GM18858 (cell line): ENCODE measurements at regions not wholly inside any gene's neighbourhood (a gene's known extent, or its start where the extent isn't known, plus 50 kb on each side); places are given as distances from the start of the nearest gene placed in this dataset.
"Not testable (repeated sequence)": the region's sequence is repeated elsewhere in the genome, so short reads cannot be mapped to it uniquely, and the experiment has no call there.

ENCODE experiments used
- ATAC-seq: cut with Tn5 transposase; IDR thresholded peaks from one replicate; pipeline ENCODE4 v1.9.1; 2021; ENCODE audit not compliant: unreplicated experiment

DNA sequence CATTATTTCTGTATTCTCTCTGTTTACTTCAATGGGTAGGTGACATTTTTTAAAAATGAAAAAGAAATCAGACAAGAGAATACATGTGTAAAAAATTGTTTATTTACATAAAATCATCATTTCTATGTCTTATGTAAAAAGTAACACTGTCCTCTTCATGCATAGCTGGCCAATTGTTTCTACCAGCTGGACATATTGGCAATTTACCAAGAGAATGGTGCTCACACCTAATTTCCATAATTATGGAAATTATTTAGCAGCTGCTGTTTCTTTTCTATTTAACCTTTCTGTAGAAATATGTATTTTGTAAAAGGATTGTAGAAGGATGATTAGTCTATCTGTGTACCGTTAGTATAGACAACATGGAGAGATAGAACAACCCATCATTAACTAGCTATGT lies 791.9 kb downstream of the TRIB2 start:
- no peak for ATAC-seq

GRCh38 chr2:13515254-13515653 lies 798.5 kb downstream of the TRIB2 start:
- ATAC-seq = no peak

GRCh38 chr2:13522096-13522495 lies 805.4 kb downstream of the TRIB2 start:
- ATAC-seq = no peak

- peak; percentile 89 for ATAC-seq
Observed at GRCh38 chr2:13522917-13523821, 806.4 kb downstream of the TRIB2 start.

DNA sequence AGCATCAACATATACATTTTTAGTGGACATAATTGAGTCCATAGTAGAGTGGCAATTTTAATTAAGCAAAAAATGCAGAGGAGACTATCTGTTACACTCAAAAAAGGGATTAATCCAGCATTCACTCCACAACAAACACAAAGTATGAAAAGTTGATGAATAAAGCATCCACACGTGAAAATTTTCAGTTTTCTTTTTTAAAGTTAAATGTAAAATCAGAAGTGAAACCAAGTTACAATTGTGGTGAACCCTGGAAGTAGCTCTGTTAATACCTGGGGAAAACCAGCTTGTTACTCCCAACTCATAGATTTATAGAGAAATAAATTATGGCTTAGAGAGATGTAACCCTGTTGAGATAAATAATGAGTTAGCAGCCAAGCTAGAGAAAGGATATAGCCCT lies 807.8 kb downstream of the TRIB2 start:
- peak; percentile 24 for ATAC-seq

DNA sequence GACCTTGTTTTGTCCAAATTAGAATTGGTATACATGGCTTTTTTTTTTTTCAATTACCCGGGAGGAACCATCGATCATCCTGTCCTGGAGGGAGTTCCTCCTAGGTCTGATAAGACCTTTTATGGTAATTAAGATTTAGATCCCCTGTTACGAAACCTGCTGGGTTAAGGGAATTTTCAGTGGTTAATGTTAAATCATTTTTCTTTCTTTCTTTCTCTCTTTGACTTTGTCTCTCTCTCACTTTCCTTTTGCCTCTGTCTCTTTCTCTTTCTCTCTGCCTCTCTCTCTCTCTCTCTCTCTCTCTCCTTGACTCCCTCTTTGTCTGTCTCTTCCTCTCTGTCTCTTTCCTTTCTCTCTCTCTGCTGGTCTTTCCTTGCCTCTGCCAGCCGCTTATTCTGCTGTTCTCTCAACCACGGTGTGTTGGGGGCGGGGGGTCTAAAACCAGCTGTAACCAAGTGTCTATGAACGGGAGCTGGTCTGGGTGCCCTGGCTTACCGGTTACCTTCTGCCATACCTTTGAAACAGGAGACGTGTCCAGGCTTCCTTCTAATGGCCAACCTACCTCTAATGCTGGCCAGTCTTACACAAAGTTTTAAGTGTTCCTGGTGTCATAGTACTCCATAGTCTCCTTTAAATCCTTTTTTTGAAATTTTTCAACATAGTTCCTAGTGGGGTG lies 815.1 kb downstream of the TRIB2 start:
- ATAC-seq = peak; percentile 44

DNA sequence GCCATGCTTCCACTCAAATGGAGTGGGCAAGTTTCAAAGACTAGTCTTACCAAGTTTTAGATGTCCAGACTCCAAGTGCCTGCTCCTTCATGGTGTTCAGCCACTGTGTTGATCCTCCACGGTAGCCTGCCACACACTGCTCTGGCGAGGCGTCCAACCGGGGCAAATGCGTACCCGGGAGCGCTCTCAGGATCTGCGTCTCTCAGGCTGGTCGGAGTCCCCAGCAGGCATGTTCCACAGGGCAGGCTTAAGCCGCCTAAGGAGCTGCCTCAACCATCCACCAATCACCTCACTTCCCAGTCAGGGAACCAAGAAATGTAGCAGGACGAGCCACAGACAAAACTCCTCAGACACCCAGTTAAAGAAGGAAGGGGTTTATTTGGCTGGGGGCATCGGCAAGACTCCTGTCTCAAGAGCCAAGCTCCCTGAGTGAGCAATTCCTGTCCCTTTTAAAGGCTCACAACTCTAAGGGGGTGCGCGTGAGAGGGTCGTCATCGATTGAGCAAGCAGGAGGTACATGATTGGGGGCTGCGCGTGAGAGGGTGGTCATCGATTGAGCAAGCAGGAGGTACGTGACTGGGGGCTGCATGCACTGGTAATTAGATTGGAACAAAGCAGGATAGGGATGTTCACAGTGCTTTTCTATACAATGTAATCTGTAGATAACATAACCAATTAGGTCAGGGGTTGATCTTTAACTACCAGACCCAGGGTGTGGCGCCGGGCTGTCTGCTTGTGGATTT lies 816.2 kb downstream of the TRIB2 start:
- not testable (repeated sequence) for ATAC-seq

DNA sequence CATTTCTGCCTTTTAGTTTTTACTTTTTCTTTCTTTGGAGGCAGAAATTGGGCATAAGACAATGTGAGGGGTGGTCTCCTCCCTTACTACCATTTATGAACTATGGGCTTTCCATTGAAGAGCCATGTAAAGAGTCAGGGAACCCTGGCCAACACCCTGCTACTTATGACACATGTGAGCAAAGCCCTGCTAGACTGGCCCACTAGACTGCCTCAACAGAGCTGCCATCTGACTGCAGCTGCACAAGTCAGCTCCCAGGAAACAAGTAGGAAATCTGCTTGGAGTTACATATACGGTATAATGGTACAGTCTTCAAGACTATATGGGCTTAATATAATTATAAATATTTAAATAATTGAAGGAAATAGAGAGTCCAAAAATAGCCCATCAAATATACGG lies 816.8 kb downstream of the TRIB2 start:
- no peak for ATAC-seq

DNA sequence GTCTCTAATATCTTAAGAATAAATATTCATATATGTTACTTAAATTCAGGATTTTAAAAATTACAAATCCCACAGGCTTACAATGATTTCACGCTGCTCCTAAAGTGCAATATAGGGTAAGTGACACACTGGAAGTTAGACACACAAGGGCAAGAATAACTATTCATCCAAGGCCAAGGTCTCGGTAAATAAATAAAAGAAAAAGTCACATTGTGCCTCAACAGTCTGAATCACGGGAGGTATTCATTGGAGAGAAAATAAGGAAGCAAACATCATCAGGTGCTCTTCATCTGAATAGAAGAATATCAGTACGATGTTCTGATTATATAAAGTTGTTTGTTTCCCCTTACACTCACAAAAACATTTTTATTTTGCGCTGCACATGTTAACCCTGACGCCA lies 820.2 kb downstream of the TRIB2 start:
- no peak for ATAC-seq

DNA sequence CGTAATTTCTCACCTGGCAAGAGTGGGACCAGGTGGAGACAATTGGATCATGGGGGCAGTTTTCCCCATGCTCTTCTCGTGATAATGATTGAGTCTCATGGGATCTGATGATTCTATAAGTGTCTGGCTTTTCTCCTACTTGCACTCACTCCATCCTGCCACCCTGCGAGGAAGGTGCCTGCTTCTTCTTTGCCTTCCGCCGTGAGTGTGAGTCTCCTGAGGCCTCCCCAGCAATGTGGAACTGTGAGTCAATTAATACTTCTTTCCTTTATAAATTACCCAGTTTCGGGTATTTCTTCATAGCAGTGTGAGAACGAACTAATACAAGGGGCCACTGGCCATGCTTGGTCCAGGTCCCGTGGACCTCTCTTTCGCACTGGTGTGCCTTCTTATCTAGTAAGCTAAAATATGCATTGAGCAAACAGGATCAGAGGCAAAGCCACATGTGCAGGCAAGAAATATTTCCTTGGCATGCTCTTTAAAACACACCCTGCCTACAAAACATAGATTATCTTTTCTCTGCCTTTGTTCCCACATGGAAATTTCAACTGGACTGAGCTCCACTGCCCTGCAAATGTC lies 821.1 kb downstream of the TRIB2 start:
- no peak for ATAC-seq

DNA sequence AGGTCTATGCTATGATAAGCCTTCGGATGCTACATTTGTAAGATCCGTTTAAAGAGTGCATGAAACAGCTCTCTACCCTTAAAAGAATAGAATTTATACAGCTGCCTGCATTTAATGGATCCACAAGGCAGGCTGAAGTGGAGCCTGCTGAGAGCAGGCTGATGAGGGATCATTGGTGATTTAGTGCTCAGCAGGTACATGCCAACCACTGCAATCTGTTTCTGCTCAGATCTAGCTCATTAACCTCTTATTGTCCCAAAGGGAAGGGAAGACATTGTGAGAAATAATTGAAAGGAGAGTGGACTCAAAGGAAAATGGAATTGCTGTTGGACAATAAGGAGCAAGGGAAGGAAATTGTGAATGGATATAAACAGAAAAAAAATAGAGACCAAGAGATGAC lies 822.6 kb downstream of the TRIB2 start:
- no peak for ATAC-seq

DNA sequence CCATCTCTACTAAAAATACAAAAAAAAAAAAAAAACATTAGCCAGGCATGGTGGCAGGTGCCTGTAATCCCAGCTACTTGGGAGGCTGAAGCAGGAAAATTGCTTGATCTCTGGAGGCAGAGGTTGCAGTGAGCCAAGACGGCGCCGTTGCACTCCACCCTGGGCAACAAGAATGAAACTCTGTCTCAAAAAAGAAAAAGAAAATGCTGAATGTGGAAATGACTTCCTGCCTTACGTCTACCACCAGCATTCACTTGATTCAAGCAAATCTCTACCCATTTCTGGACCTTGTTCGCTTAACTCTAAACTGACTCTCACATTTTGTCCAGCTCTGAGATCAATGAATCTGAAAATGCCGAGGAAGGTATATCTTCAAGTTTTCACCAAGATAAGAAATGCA lies 825.3 kb downstream of the TRIB2 start:
- no peak for ATAC-seq

DNA sequence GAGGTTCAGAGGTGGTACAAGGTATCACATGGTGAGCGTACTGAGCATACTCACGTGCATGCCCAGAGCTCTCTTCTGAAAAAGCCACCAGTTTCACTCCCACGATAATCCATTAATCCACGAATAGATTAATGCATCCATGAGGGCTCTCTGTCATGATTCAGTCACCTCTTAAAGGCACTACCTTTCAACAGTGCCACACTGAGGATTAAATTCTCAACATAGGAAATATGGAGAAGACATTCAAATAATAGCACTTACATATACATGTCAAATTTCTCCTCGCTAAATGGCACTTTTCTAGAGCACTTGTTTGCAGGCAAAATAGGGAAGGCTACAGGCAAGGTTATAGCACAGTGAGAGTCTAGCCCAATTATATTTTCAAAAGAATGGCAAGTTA lies 825.9 kb downstream of the TRIB2 start:
- ATAC-seq = no peak

- peak; percentile 76 for ATAC-seq
Observed at GRCh38 chr2:13543550-13543949, 826.8 kb downstream of the TRIB2 start.

- peak; percentile 48 for ATAC-seq
Observed at GRCh38 chr2:13545320-13545719, 828.6 kb downstream of the TRIB2 start.

DNA sequence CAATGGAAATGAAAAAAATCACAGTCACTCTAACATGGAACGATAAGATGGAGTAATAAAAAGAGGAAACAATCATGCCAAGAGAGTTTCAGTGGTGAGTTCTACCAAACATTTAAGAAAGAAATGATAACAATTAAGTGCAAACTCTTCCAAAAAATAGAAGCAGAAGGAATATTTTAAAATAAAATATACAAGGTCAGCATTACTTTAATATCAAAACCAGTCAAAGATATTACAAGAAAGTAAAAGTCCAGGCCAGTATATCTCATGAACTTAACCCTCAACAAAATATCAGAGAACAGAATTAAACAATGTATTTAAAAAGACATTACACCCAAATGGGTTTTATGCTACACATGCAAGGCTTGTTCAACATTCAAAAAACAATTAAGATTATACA lies 829.4 kb downstream of the TRIB2 start:
- ATAC-seq = no peak

- ATAC-seq = no peak
Observed at GRCh38 chr2:13550285-13551231, 833.8 kb downstream of the TRIB2 start.

- ATAC-seq = peak; percentile 70
Observed at GRCh38 chr2:13558368-13558767, 841.6 kb downstream of the TRIB2 start.

DNA sequence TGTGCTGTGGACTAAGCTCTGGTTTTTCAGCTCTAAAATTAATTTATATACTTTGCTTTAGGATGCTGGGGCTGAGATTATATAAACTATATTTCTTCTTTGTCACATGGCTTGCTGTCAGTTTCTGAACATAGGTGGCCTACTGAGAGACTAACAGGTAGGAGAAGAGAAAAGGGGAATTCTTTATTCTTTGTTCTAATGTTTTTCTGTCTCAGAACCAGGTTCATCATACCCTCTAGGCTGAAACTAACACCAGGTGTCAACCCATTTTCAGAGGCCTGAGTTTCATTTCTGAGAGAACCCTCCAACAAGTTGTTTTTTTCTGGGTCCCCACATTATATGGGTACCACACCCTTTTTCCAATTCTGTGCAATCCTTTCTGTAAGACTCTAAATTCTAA lies 843.6 kb downstream of the TRIB2 start:
- peak; percentile 69 for ATAC-seq

- ATAC-seq = no peak
Observed at GRCh38 chr2:13572466-13572865, 855.7 kb downstream of the TRIB2 start.
